Endothelial cell of umbilical vein (primary cell): ENCODE measurements at regions not wholly inside any gene's neighbourhood (a gene's known extent, or its start where the extent isn't known, plus 50 kb on each side); places are given as distances from the start of the nearest gene placed in this dataset.

Experiments
- BruUV-seq: library from RNA; stranded (reverse); fragments of 400-500 nt; replicated peaks from 2 replicates; lab custom pipeline; 2021; lab: Mats Ljungman, UMichigan
- CTCF ChIA-PET: fragments of 300-600, 350-600 bp; sonication (Branson Sonifier 250); formaldehyde crosslinking; loops from one replicate; lab custom pipeline; 2021; ENCODE audit warnings: antibody characterized with exemption, inconsistent platforms; lab: Charles Lee
- POLR2A ChIA-PET: fragments of 300-600, 350-600 bp; sonication (Branson Sonifier 250); formaldehyde crosslinking; loops from one replicate; lab custom pipeline; 2021; ENCODE audit warnings: antibody characterized with exemption, inconsistent platforms; lab: Charles Lee
- DNase-seq: peaks from one replicate; pipeline ENCODE4 v3.0.0-alpha.2; 2011; ENCODE audit warnings: low read depth, low spot score
- FAIRE-seq: peaks from 2 replicates; lab custom pipeline; 2011; peaks lifted over from hg19 to GRCh38; lab: Jason Lieb, UNC
- H2AFZ ChIP-seq: 2 replicates; pipeline ENCODE4 v1.6.0; 2012; ENCODE audit warnings: low read depth, low read length, control low read depth, inconsistent platforms
- H3K27ac ChIP-seq: 2 replicates; pipeline ENCODE4 v1.5.1; 2011; ENCODE audit warnings: low read depth, mild to moderate bottlenecking, control low read depth, low read length, moderate library complexity; ENCODE audit not compliant: insufficient read depth
- H3K27me3 ChIP-seq, 2 experiments: 2 replicates each; pipeline versions ENCODE4 v1.6.0 to v1.6.1; 2011; ENCODE audit warnings: low read length in 2 of 2, mixed read lengths in 1 of 2; ENCODE audit not compliant: control insufficient read depth in 2 of 2, insufficient read depth in 2 of 2
- H3K36me3 ChIP-seq, 2 experiments: 2 replicates in 1 of 2; 3 replicates in 1 of 2; pipeline ENCODE4 v1.5.1; 2011; ENCODE audit warnings: low read length in 2 of 2, mild to moderate bottlenecking in 1 of 2, moderate library complexity in 1 of 2; ENCODE audit not compliant: control insufficient read depth in 2 of 2, insufficient read depth in 2 of 2; ENCODE audit errors: extremely low read depth in 1 of 2
- H3K4me1 ChIP-seq: 3 replicates; pipeline ENCODE4 v1.5.1; 2011; ENCODE audit warnings: mild to moderate bottlenecking, low read length; ENCODE audit not compliant: control insufficient read depth, insufficient read depth; ENCODE audit errors: extremely low read depth
- H3K4me2 ChIP-seq: 2 replicates; pipeline ENCODE4 v1.6.1; 2011; ENCODE audit warnings: low read length, control low read depth, mixed read lengths; ENCODE audit not compliant: insufficient read depth
- H3K4me3 ChIP-seq, 3 experiments: fragments of 200-600 bp in 1 of 3; sonication (generic), shearing (Covaris generic) in 1 of 3; replicated peaks in 1 of 3; 2 replicates each; pipeline ENCODE4 v1.5.1; 2011 to 2016; ENCODE audit warnings: control low read depth in 3 of 3, low read length in 3 of 3, mild to moderate bottlenecking in 2 of 3, inconsistent platforms in 1 of 3, low read depth in 1 of 3, moderate library complexity in 1 of 3; ENCODE audit not compliant: insufficient read depth in 1 of 3
- H3K79me2 ChIP-seq: 2 replicates; pipeline ENCODE4 v1.6.0; 2012; ENCODE audit warnings: low read length, inconsistent platforms; ENCODE audit not compliant: control insufficient read depth, insufficient read depth
- H3K9ac ChIP-seq: replicated peaks from 2 replicates; pipeline ENCODE3; 2011; ENCODE audit warnings: low read length, control low read depth; ENCODE audit not compliant: insufficient read depth; ENCODE audit errors: extremely low read depth
- H3K9me1 ChIP-seq: replicated peaks from 3 replicates; pipeline ENCODE4 v1.6.0; 2011; ENCODE audit warnings: mild to moderate bottlenecking, low read length; ENCODE audit not compliant: control insufficient read depth, insufficient read depth; ENCODE audit errors: extremely low read depth
- H3K9me3 ChIP-seq: replicated peaks from 2 replicates; pipeline ENCODE4 v1.5.1; 2012; ENCODE audit warnings: low read length, inconsistent platforms; ENCODE audit not compliant: control insufficient read depth, insufficient read depth
- H4K20me1 ChIP-seq: replicated peaks from 2 replicates; pipeline ENCODE3; 2011; ENCODE audit warnings: mild to moderate bottlenecking, low read length; ENCODE audit not compliant: control insufficient read depth, insufficient read depth; ENCODE audit errors: extremely low read depth
- CTCF ChIP-seq, 2 donors: IDR thresholded peaks; 1 replicate in 1 of 2; 2 replicates in 1 of 2; pipeline ENCODE4 v1.5.1; 2011; ENCODE audit warnings: low read length in 2 of 2, mild to moderate bottlenecking in 2 of 2, moderate library complexity in 2 of 2, control low read depth in 1 of 2, inconsistent platforms in 1 of 2, low read depth in 1 of 2; ENCODE audit not compliant: insufficient read depth in 1 of 2; ENCODE audit errors: extremely low read depth in 1 of 2
- EZH2 ChIP-seq: IDR thresholded peaks from 2 replicates; pipeline ENCODE4 v1.6.1; 2012; ENCODE audit warnings: borderline replicate concordance, low read depth, mild to moderate bottlenecking, moderate library complexity, low read length, inconsistent platforms; ENCODE audit not compliant: severe bottlenecking
- FOS ChIP-seq: IDR thresholded peaks from 2 replicates; pipeline ENCODE4 v1.6.1; 2011; ENCODE audit warnings: mild to moderate bottlenecking, low read length, moderate library complexity, borderline replicate concordance; ENCODE audit not compliant: insufficient read depth
- GATA2 ChIP-seq: IDR thresholded peaks from 2 replicates; pipeline ENCODE4 v1.7.0; 2011; ENCODE audit warnings: low read depth, mild to moderate bottlenecking, moderate library complexity, mixed read lengths, low read length; ENCODE audit not compliant: insufficient read length, insufficient read depth
- JUN ChIP-seq: IDR thresholded peaks from 2 replicates; pipeline ENCODE4 v1.6.1; 2011; ENCODE audit warnings: borderline replicate concordance, low read depth; ENCODE audit not compliant: insufficient read length, insufficient read depth
- MAX ChIP-seq: IDR thresholded peaks from 2 replicates; pipeline ENCODE4 v1.6.1; 2011; ENCODE audit not compliant: insufficient read depth, insufficient read length
- MYC ChIP-seq: IDR thresholded peaks from one replicate; pipeline ENCODE4 v1.6.1; 2011; ENCODE audit warnings: mild to moderate bottlenecking, low read depth, low read length
- POLR2A ChIP-seq: IDR thresholded peaks from 2 replicates; pipeline ENCODE4 v1.6.1; 2012; ENCODE audit warnings: low read depth, mild to moderate bottlenecking, control low read depth, low read length
- POLR2AphosphoS5 ChIP-seq: IDR thresholded peaks from 2 replicates; pipeline ENCODE4 v1.6.1; 2012; ENCODE audit warnings: low read depth, mild to moderate bottlenecking, control low read depth, low read length, moderate library complexity; ENCODE audit not compliant: insufficient read depth
- dilution Hi-C: fragments of 300-500 bp; cut with MboI; formaldehyde crosslinking; loops from one replicate; pipeline ENCODE4 v1.15.0; 2019; ENCODE audit warnings: low sequenced_read_pairs; ENCODE audit not compliant: extremely low pct_ligation_motif_present
- intact Hi-C: fragments of 100-400 bp; cut with micrococcal nuclease; formaldehyde crosslinking; loops from one replicate; pipeline ENCODE4 v1.10.0; 2022

GRCh38 chr19:30663611-30664174, 291.5 kb downstream of the ZNF536 start:
- H3K27ac ChIP-seq: no peak overlapping the region
- dilution Hi-C loops: no loop called here
- no peak for FAIRE-seq
- intact Hi-C loops: no loop called here
- H4K20me1 ChIP-seq: no peaks in the 10 kb centered on the region
- H3K9ac ChIP-seq: no peak overlapping the region
- no peak overlapping the region for H2AFZ ChIP-seq
- H3K9me3 ChIP-seq: no peaks in the 10 kb centered on the region
- H3K4me2 ChIP-seq: no peak overlapping the region
- no peaks in the 10 kb centered on the region for H3K36me3 ChIP-seq
- ChIA-PET CTCF (no interaction called here), POLR2A (no interaction called here)
- H3K4me1 ChIP-seq: no peaks in the 10 kb centered on the region
- TF ChIP-seq CTCF (IDR thresholded peaks at IDR 0.05; ENCODE audit: extremely low read depth in 1 of 2, insufficient read depth in 1 of 2, low read depth in 1 of 2, low read length in 2 of 2) (no peak), POLR2A (no peak), JUN (no peak), POLR2AphosphoS5 (no peak), GATA2 (no peak), FOS (no peak), MAX (no peak), EZH2 (no peak), MYC (no peak)
- no peaks in the 10 kb centered on the region for H3K9me1 ChIP-seq
- H3K79me2 ChIP-seq: no peaks in the 10 kb centered on the region
- no peak overlapping the region for H3K4me3 ChIP-seq
- no peaks in the 10 kb centered on the region for H3K27me3 ChIP-seq
- no TSS peak for BruUV-seq
- DNase-seq: no peak
